ENCODE measurements at regions not wholly inside any gene's neighbourhood (a gene's known extent, or its start where the extent isn't known, plus 50 kb on each side); places are given as distances from the start of the nearest gene placed in this dataset.

DNA sequence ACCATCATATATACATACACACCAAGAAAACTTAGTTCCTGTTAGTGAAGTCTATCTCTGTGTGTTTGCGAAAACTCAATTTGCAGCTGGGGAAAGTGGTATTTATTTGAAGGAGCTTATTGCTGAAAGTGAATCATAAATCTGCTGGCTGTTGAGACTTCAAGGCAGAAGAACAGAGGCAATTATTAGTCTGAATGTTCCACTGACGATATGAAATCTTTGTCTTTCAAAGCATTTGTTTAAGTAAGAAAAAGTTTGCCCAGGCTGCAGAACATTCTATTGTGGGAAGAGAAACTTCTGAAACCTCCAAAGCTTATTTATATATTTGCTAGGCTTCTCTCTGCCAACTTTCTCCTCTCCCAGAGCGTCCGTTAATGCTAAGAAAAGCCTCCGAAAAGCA, 255.7 kb upstream of the TMPO start:
- TF ChIP-seq, protein P1, sequence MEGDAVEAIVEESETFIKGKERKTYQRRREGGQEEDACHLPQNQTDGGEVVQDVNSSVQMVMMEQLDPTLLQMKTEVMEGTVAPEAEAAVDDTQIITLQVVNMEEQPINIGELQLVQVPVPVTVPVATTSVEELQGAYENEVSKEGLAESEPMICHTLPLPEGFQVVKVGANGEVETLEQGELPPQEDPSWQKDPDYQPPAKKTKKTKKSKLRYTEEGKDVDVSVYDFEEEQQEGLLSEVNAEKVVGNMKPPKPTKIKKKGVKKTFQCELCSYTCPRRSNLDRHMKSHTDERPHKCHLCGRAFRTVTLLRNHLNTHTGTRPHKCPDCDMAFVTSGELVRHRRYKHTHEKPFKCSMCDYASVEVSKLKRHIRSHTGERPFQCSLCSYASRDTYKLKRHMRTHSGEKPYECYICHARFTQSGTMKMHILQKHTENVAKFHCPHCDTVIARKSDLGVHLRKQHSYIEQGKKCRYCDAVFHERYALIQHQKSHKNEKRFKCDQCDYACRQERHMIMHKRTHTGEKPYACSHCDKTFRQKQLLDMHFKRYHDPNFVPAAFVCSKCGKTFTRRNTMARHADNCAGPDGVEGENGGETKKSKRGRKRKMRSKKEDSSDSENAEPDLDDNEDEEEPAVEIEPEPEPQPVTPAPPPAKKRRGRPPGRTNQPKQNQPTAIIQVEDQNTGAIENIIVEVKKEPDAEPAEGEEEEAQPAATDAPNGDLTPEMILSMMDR (IDR thresholded peaks at IDR 0.05) = no peak
- Mint-ChIP-seq H3K36me3 (no peaks in the 10 kb centered on the region), H3K27ac (no peak overlapping the region), H3K9me3 (peaks cover 0 to 1% (median 0%) of the 10 kb centered on the region in 7 donors), H3K4me1 (peaks cover 5% of the 10 kb centered on the region), H3K27me3 (ENCODE audit: low read depth in 3 of 3) (peaks cover 2 to 7% (median 4%) of the 10 kb centered on the region in 3 donors), H3K4me3 (no peak overlapping the region)
- Histone ChIP-seq H3K79me2 (ENCODE audit: insufficient read depth, low read length) (no peaks in the 10 kb centered on the region), H3K4me1 (ENCODE audit: control insufficient read depth in 1 of 2, insufficient read depth in 2 of 2, low read length in 2 of 2) (no peaks in the 10 kb centered on the region), H3K27ac (ENCODE audit: low read depth in 1 of 2, low read length in 2 of 2) (no peak overlapping the region), H4K20me1 (ENCODE audit: insufficient read depth, low read length) (no peaks in the 10 kb centered on the region), H3K9me3 (replicated peaks in 1 of 2; ENCODE audit: control insufficient read depth in 1 of 2, insufficient read depth in 1 of 2, low read length in 2 of 2) (no peaks in the 10 kb centered on the region), H3K4me3 (replicated peaks in 1 of 3; ENCODE audit: low read depth in 2 of 3, low read length in 3 of 3) (no peak overlapping the region), H3K27me3 (ENCODE audit: control insufficient read depth in 2 of 2, insufficient read depth in 2 of 2, low read length in 2 of 2) (no peaks in the 10 kb centered on the region), H3K9ac (ENCODE audit: insufficient read depth, low read length, poor library complexity, severe bottlenecking) (no peak overlapping the region), H3K36me3 (replicated peaks in 1 of 2; ENCODE audit: control insufficient read depth in 1 of 2, insufficient read depth in 2 of 2, low read length in 2 of 2) (no peaks in the 10 kb centered on the region), H2AFZ (ENCODE audit: insufficient read depth, low read depth, low read length, poor library complexity, severe bottlenecking) (no peak overlapping the region), H3K4me2 (replicated peaks; ENCODE audit: extremely low read depth, low read length, poor library complexity, severe bottlenecking) (no peak overlapping the region)
- intact Hi-C loops (cut with micrococcal nuclease) = no loop called here
- no peak for DNase-seq
- no CpG with 5 or more reads among the region's 5 CpGs for WGBS (ENCODE audit: insufficient coverage)

DNA sequence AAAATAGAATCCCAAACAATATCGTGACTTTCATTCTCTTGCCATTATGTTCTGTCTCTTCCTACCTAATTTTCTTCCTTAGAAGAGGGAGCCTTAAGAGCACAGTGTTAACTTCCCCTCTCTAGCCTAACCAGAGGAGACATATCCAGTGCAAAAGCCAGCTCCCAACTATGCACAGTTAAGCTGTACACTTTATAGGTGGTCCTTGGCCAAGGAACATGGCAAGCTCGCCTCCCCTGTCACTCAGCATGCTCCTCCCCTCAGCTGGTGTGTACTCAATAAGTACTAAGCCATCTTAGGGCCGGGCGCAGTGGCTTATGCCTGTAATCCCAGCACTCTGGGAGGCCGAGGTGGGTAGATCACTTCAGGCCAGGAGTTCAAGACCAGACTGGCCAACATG, 255.1 kb upstream of the TMPO start:
- Histone ChIP-seq H2AFZ (ENCODE audit: insufficient read depth, low read depth, low read length, poor library complexity, severe bottlenecking) (no peak overlapping the region), H3K9ac (ENCODE audit: insufficient read depth, low read length, poor library complexity, severe bottlenecking) (no peak overlapping the region), H3K36me3 (replicated peaks in 1 of 2; ENCODE audit: control insufficient read depth in 1 of 2, insufficient read depth in 2 of 2, low read length in 2 of 2) (no peaks in the 10 kb centered on the region), H3K4me1 (ENCODE audit: control insufficient read depth in 1 of 2, insufficient read depth in 2 of 2, low read length in 2 of 2) (no peaks in the 10 kb centered on the region), H3K79me2 (ENCODE audit: insufficient read depth, low read length) (no peaks in the 10 kb centered on the region), H4K20me1 (ENCODE audit: insufficient read depth, low read length) (no peaks in the 10 kb centered on the region), H3K27me3 (ENCODE audit: control insufficient read depth in 2 of 2, insufficient read depth in 2 of 2, low read length in 2 of 2) (no peaks in the 10 kb centered on the region), H3K9me3 (replicated peaks in 1 of 2; ENCODE audit: control insufficient read depth in 1 of 2, insufficient read depth in 1 of 2, low read length in 2 of 2) (no peaks in the 10 kb centered on the region), H3K27ac (ENCODE audit: low read depth in 1 of 2, low read length in 2 of 2) (no peak overlapping the region), H3K4me2 (replicated peaks; ENCODE audit: extremely low read depth, low read length, poor library complexity, severe bottlenecking) (no peak overlapping the region), H3K4me3 (replicated peaks in 1 of 3; ENCODE audit: low read depth in 2 of 3, low read length in 3 of 3) (no peak overlapping the region)
- Mint-ChIP-seq H3K36me3 (no peaks in the 10 kb centered on the region), H3K4me3 (no peak overlapping the region), H3K9me3 (peaks cover 0 to 1% (median 0%) of the 10 kb centered on the region in 7 donors), H3K27me3 (ENCODE audit: low read depth in 3 of 3) (peaks cover 2 to 7% (median 4%) of the 10 kb centered on the region in 3 donors), H3K4me1 (peaks cover 5% of the 10 kb centered on the region), H3K27ac (no peak overlapping the region)
- DNase-seq = no peak
- intact Hi-C loops (cut with micrococcal nuclease) = no loop called here
- whole genome bisulfite sequencing (ENCODE audit: insufficient coverage) = 81% methylated on average over 3 of the region's 5 CpGs
- TF ChIP-seq, protein P1 (IDR thresholded peaks at IDR 0.05) = no peak
